Skeletal muscle satellite cell (primary cell): ENCODE measurements at regions not wholly inside any gene's neighbourhood (a gene's known extent, or its start where the extent isn't known, plus 50 kb on each side); places are given as distances from the start of the nearest gene placed in this dataset.

Source experiments
- H3K27me3 ChIP-seq: 2 replicates; pipeline ENCODE4 v1.7.0; 2013; ENCODE audit warnings: low read length; ENCODE audit not compliant: control insufficient read depth, insufficient read depth
- H3K36me3 ChIP-seq: 2 replicates; pipeline ENCODE4 v1.7.0; 2013; ENCODE audit warnings: mild to moderate bottlenecking, control low read depth, low read length; ENCODE audit not compliant: insufficient read depth
- H3K4me1 ChIP-seq: 2 replicates; pipeline ENCODE4 v1.7.0; 2013; ENCODE audit warnings: low read length; ENCODE audit not compliant: control insufficient read depth, insufficient read depth
- H3K4me2 ChIP-seq: 2 replicates; pipeline ENCODE4 v1.7.0; 2013; ENCODE audit warnings: mild to moderate bottlenecking, low read length
- H3K4me3 ChIP-seq: 2 replicates; pipeline ENCODE4 v1.7.0; 2013; ENCODE audit warnings: low read length
- H3K9ac ChIP-seq: 2 replicates; pipeline ENCODE4 v1.7.0; 2013; ENCODE audit warnings: mild to moderate bottlenecking, low read depth, low read length, moderate library complexity
- H3K9me3 ChIP-seq: replicated peaks from 2 replicates; pipeline ENCODE4 v1.7.0; 2013; ENCODE audit warnings: mild to moderate bottlenecking, control low read depth, low read length

GRCh38 chr15:99440551-99441443 lies 125.0 kb upstream of the MEF2A start:
- no peak overlapping the region for H3K4me2 ChIP-seq
- H3K4me3 ChIP-seq, result no peak overlapping the region
- H3K9me3 ChIP-seq, result no peaks in the 10 kb centered on the region
- no peak overlapping the region for H3K9ac ChIP-seq
- H3K27me3 ChIP-seq, result no peaks in the 10 kb centered on the region
- peaks cover 36% of the 10 kb centered on the region for H3K4me1 ChIP-seq
- H3K36me3 ChIP-seq, result no peaks in the 10 kb centered on the region

GRCh38 chr15:99441444-99441800 lies 124.4 kb upstream of the MEF2A start:
- Histone ChIP-seq H3K4me1 (peaks cover 32% of the 10 kb centered on the region), H3K9ac (no peak overlapping the region), H3K9me3 (no peaks in the 10 kb centered on the region), H3K27me3 (no peaks in the 10 kb centered on the region), H3K4me2 (no peak overlapping the region), H3K4me3 (no peak overlapping the region), H3K36me3 (no peaks in the 10 kb centered on the region)

GRCh38 chr15:99441871-99442251 lies 123.9 kb upstream of the MEF2A start:
- peaks cover 32% of the 10 kb centered on the region for H3K4me1 ChIP-seq
- H3K9ac ChIP-seq, result no peak overlapping the region
- no peak overlapping the region for H3K4me3 ChIP-seq

GRCh38 chr15:99442252-99442897 lies 123.4 kb upstream of the MEF2A start:
- Histone ChIP-seq H3K9ac (peak overlapping the region; percentile 4), H3K36me3 (no peaks in the 10 kb centered on the region), H3K27me3 (no peaks in the 10 kb centered on the region), H3K4me3 (peak overlapping the region; percentile 45), H3K4me2 (peak overlapping the region; percentile 75), H3K9me3 (no peaks in the 10 kb centered on the region), H3K4me1 (peaks cover 31% of the 10 kb centered on the region)

More at GRCh38 chr15:99441871-99442251, 123.9 kb upstream of the MEF2A start:
- Histone ChIP-seq H3K4me2 (peak overlapping the region; percentile 75), H3K36me3 (no peaks in the 10 kb centered on the region), H3K9me3 (no peaks in the 10 kb centered on the region), H3K27me3 (no peaks in the 10 kb centered on the region)

- H3K9me3 ChIP-seq, result no peaks in the 10 kb centered on the region
- peak overlapping the region; percentile 4 for H3K9ac ChIP-seq
- H3K4me3 ChIP-seq, result peak overlapping the region; percentile 45
- H3K4me1 ChIP-seq, result peaks cover 28% of the 10 kb centered on the region
- H3K36me3 ChIP-seq, result no peaks in the 10 kb centered on the region
- H3K27me3 ChIP-seq, result no peaks in the 10 kb centered on the region
- peak overlapping the region; percentile 75 for H3K4me2 ChIP-seq
These were observed 122.6 kb upstream of the MEF2A start for GRCh38 chr15:99443056-99443756.

- no peaks in the 10 kb centered on the region for H3K36me3 ChIP-seq
- peaks cover 28% of the 10 kb centered on the region for H3K4me1 ChIP-seq
- no peaks in the 10 kb centered on the region for H3K9me3 ChIP-seq
- H3K4me2 ChIP-seq, result no peak overlapping the region
- H3K9ac ChIP-seq, result no peak overlapping the region
- no peaks in the 10 kb centered on the region for H3K27me3 ChIP-seq
- no peak overlapping the region for H3K4me3 ChIP-seq
These were observed 121.9 kb upstream of the MEF2A start for GRCh38 chr15:99443768-99444446.

- no peak overlapping the region for H3K9ac ChIP-seq
- no peaks in the 10 kb centered on the region for H3K36me3 ChIP-seq
- H3K4me1 ChIP-seq, result peaks cover 28% of the 10 kb centered on the region
- H3K4me3 ChIP-seq, result no peak overlapping the region
- no peaks in the 10 kb centered on the region for H3K9me3 ChIP-seq
- H3K4me2 ChIP-seq, result no peak overlapping the region
- H3K27me3 ChIP-seq, result no peaks in the 10 kb centered on the region
These were observed 120.4 kb upstream of the MEF2A start for GRCh38 chr15:99445272-99445850.

- H3K4me1 ChIP-seq, result peaks cover 21% of the 10 kb centered on the region
- H3K4me2 ChIP-seq, result no peak overlapping the region
- no peaks in the 10 kb centered on the region for H3K27me3 ChIP-seq
- H3K9me3 ChIP-seq, result no peaks in the 10 kb centered on the region
- no peak overlapping the region for H3K4me3 ChIP-seq
- no peak overlapping the region for H3K9ac ChIP-seq
- H3K36me3 ChIP-seq, result no peaks in the 10 kb centered on the region
These were observed 119.0 kb upstream of the MEF2A start for GRCh38 chr15:99446565-99447496.

- H3K9me3 ChIP-seq, result no peaks in the 10 kb centered on the region
- H3K36me3 ChIP-seq, result no peaks in the 10 kb centered on the region
- no peak overlapping the region for H3K4me2 ChIP-seq
- H3K4me1 ChIP-seq, result peaks cover 21% of the 10 kb centered on the region
- no peak overlapping the region for H3K9ac ChIP-seq
- H3K27me3 ChIP-seq, result no peaks in the 10 kb centered on the region
- H3K4me3 ChIP-seq, result no peak overlapping the region
These were observed 118.0 kb upstream of the MEF2A start for GRCh38 chr15:99447497-99448371.
